OCI-LY3 (cell line): ENCODE measurements at regions not wholly inside any gene's neighbourhood (a gene's known extent, or its start where the extent isn't known, plus 50 kb on each side); places are given as distances from the start of the nearest gene placed in this dataset.

Source experiments
- H2AFZ ChIP-seq: fragments of 200-600, 300-600 bp; shearing (Covaris generic); 2 replicates; pipeline ENCODE4 v1.6.0; 2014; ENCODE audit warnings: antibody characterized with exemption, low read depth, low read length
- H3K27ac ChIP-seq: fragments of 200-600, 300-600 bp; sonication (generic); 2 replicates; pipeline ENCODE4 v1.5.1; 2014; ENCODE audit warnings: mild to moderate bottlenecking, low read length, moderate library complexity, mixed read lengths
- H3K27me3 ChIP-seq: fragments of 200-600, 300-600 bp; sonication (generic); 2 replicates; pipeline ENCODE4 v1.6.1; 2014; ENCODE audit warnings: low read depth, low read length, mixed read lengths
- H3K36me3 ChIP-seq: fragments of 200-600, 300-600 bp; sonication (generic); replicated peaks from 2 replicates; pipeline ENCODE3; 2014; ENCODE audit warnings: low read depth, low read length, mixed read lengths
- H3K4me1 ChIP-seq: fragments of 300-600, 200-600 bp; sonication (generic); 2 replicates; pipeline ENCODE4 v1.6.1; 2014; ENCODE audit warnings: low read length, mixed read lengths
- H3K4me2 ChIP-seq: fragments of 200-600, 300-600 bp; sonication (generic); 2 replicates; pipeline ENCODE4 v1.6.1; 2014; ENCODE audit warnings: low read length, mixed read lengths
- H3K4me3 ChIP-seq: fragments of 300-600, 200-600 bp; sonication (generic); 2 replicates; pipeline ENCODE4 v1.5.1; 2014; ENCODE audit warnings: antibody characterized with exemption, mild to moderate bottlenecking, low read length, moderate library complexity
- H3K79me2 ChIP-seq: fragments of 300-600, 200-600 bp; shearing (Covaris generic); 2 replicates; pipeline ENCODE4 v1.6.1; 2014; ENCODE audit warnings: mild to moderate bottlenecking, low read length, mixed read lengths
- H3K9ac ChIP-seq: fragments of 300-600, 200-600 bp; shearing (Covaris generic); 2 replicates; pipeline ENCODE4 v1.6.0; 2014; ENCODE audit warnings: mild to moderate bottlenecking, low read length, moderate library complexity
- H3K9me3 ChIP-seq: fragments of 200-600, 300-600 bp; shearing (Covaris generic); 2 replicates; pipeline ENCODE4 v1.6.1; 2014; ENCODE audit warnings: low read length, mixed read lengths; ENCODE audit not compliant: insufficient read depth
- H4K20me1 ChIP-seq: fragments of 200-600, 300-600 bp; sonication (generic); 2 replicates; pipeline ENCODE4 v1.6.1; 2016; ENCODE audit warnings: low read length, mixed read lengths; ENCODE audit not compliant: insufficient read depth
- CTCF ChIP-seq: fragments of 200-600, 300-600 bp; sonication (generic); IDR thresholded peaks from 2 replicates; pipeline ENCODE4 v1.5.1; 2014; ENCODE audit warnings: antibody characterized with exemption, low read length, low read depth
- EZH2phosphoT487 ChIP-seq: fragments of 200-600 bp; shearing (Covaris generic); IDR thresholded peaks from 2 replicates; pipeline ENCODE4 v1.6.1; 2018; ENCODE audit warnings: antibody characterized with exemption, mixed run types, low read depth

- no peak overlapping the region for H3K9ac ChIP-seq
- no peaks in the 10 kb centered on the region for H3K79me2 ChIP-seq
- H3K27ac ChIP-seq, result no peak overlapping the region
- no peak overlapping the region for H3K4me3 ChIP-seq
- no peak overlapping the region for H2AFZ ChIP-seq
- H4K20me1 ChIP-seq, result no peaks in the 10 kb centered on the region
- no peaks in the 10 kb centered on the region for H3K9me3 ChIP-seq
- no peak for TF ChIP-seq CTCF
- no peak for TF ChIP-seq EZH2phosphoT487
- H3K27me3 ChIP-seq, result no peaks in the 10 kb centered on the region
- no peaks in the 10 kb centered on the region for H3K36me3 ChIP-seq
- no peak overlapping the region for H3K4me2 ChIP-seq
- H3K4me1 ChIP-seq, result no peaks in the 10 kb centered on the region
Measured at GRCh38 chr2:234682492-234683228, 185.8 kb upstream of the ARL4C start.

DNA sequence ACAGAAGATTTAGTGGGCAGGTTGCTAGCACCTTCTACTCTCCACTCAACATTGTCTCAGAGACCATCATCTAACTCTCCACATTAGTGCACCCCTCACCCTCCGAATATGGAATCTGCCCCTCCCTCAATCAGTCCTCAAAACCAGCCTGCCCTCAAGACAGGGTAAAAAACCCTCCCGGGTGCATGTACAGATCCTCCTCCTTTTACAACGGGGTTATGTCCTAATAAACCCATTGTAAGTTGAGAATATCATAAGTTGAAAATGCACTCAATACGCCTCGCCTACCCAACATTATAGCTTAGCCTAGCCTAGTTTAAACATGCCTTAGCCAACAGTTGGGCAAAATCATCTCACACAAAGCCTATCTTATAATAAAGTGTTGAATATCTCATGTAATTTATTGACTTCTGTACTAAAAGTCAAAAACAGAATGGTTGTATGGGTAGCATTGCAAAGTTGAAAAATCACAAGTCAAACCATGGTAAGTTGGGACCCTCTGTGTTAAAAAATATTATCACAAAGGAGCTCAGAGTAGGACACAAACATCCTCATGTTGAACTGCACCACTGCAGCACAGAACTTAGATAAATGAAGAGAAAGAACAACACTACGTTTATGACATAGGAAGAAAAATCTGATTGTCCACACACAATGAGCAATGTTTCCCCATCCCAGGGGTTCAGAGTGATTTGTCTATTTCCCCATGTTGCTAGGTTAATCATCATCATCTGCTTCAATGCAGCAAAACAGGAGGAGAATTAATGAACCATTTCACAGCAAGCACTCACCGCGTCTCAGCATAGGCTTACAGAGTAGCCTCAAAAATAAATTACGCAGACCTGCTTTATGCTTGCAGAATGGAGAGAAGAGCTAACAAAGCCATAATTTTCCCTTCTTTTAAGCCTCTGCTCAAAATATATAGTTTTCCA is 184.1 kb upstream of the ARL4C start:
- no peaks in the 10 kb centered on the region for H3K79me2 ChIP-seq
- H3K27ac ChIP-seq, result no peak overlapping the region
- no peak overlapping the region for H2AFZ ChIP-seq
- TF ChIP-seq EZH2phosphoT487, result no peak
- no peak for TF ChIP-seq CTCF
- H3K4me1 ChIP-seq, result no peaks in the 10 kb centered on the region
- H4K20me1 ChIP-seq, result no peaks in the 10 kb centered on the region
- H3K36me3 ChIP-seq, result no peaks in the 10 kb centered on the region
- H3K9me3 ChIP-seq, result no peaks in the 10 kb centered on the region
- H3K27me3 ChIP-seq, result no peaks in the 10 kb centered on the region
- H3K4me3 ChIP-seq, result no peak overlapping the region
- H3K9ac ChIP-seq, result no peak overlapping the region
- no peak overlapping the region for H3K4me2 ChIP-seq

- TF ChIP-seq CTCF, result no peak
- TF ChIP-seq EZH2phosphoT487, result no peak
- Histone ChIP-seq H3K27ac (no peak overlapping the region), H3K4me3 (no peak overlapping the region), H3K9me3 (no peaks in the 10 kb centered on the region), H3K27me3 (no peaks in the 10 kb centered on the region), H2AFZ (no peak overlapping the region), H3K4me2 (no peak overlapping the region), H4K20me1 (no peaks in the 10 kb centered on the region), H3K9ac (no peak overlapping the region), H3K4me1 (no peaks in the 10 kb centered on the region), H3K79me2 (no peaks in the 10 kb centered on the region), H3K36me3 (no peaks in the 10 kb centered on the region)
Measured at GRCh38 chr2:234679741-234680687, 183.1 kb upstream of the ARL4C start.
